ENCODE measurements at regions not wholly inside any gene's neighbourhood (a gene's known extent, or its start where the extent isn't known, plus 50 kb on each side); places are given as distances from the start of the nearest gene placed in this dataset.
"Not testable (repeated sequence)": the region's sequence is repeated elsewhere in the genome, so short reads cannot be mapped to it uniquely, and the experiment has no call there.

DNA sequence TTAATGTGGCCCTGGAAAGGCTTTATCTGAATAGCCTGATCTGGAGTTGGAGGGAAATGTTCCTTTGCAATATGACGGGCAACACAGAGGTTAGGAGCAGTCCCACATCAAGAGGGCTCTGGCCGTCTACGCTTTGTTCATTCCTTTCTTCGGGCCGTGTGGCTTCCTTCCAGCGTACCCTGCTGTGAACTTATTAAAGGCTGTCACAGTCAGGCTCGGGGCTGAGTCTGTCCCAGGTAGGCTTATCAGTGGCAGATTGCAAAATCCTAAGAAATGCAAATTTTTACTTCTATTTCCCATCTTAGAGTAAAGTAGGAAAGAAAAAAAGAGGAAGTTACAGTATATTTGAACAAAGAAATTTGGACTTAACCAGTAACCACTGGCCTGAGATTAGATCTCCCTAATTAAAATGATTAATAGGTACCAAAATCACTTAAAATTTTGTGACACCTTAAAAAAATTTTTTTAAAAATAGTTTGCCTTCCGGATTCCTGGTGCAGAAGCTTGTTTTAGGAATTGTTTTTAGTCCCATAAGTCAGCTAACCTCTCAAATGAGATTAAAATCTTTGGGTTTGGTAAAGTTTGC lies 453.1 kb upstream of the MKI67 start:
- no peaks in the 10 kb centered on the region for H3K79me1 ChIP-seq (replicated peaks; ENCODE audit: low read length, poor library complexity, severe bottlenecking)
- 34% methylated on average over 7 of the region's 8 CpGs for WGBS
- no peak overlapping the region for H3K18ac ChIP-seq (ENCODE audit: low read depth in 1 of 2, low read length in 2 of 2)
- H3K4me3 ChIP-seq (ENCODE audit: insufficient read depth in 1 of 2, low read depth in 1 of 2, low read length in 2 of 2) = no peak overlapping the region
- no peak overlapping the region for H3K9ac ChIP-seq (ENCODE audit: low read length)
- no peaks in the 10 kb centered on the region for H3K4me1 ChIP-seq (ENCODE audit: control insufficient read depth, insufficient read depth, low read depth, low read length)
- H3K9me3 ChIP-seq (ENCODE audit: control insufficient read depth, low read length) = no peaks in the 10 kb centered on the region
- H3K23ac ChIP-seq (ENCODE audit: low read length in 2 of 2) = no peak overlapping the region
- DNase-seq = no peak
- no peak overlapping the region for H3K4me2 ChIP-seq (ENCODE audit: low read length, poor library complexity, severe bottlenecking)
- no peaks in the 10 kb centered on the region for H3K36me3 ChIP-seq (ENCODE audit: control insufficient read depth in 1 of 2, insufficient read depth in 2 of 2, low read depth in 1 of 2, low read length in 2 of 2)
- no peak overlapping the region for H2BK15ac ChIP-seq (ENCODE audit: low read depth, poor library complexity, severe bottlenecking)
- no peak overlapping the region for H2AK5ac ChIP-seq (ENCODE audit: low read length, severe bottlenecking)
- H4K8ac ChIP-seq (ENCODE audit: low read length) = no peak overlapping the region
- no peak overlapping the region for H2BK12ac ChIP-seq (ENCODE audit: low read length in 2 of 2)
- no peak overlapping the region for H2BK120ac ChIP-seq (ENCODE audit: low read depth, low read length)
- no peak overlapping the region for H2BK5ac ChIP-seq (ENCODE audit: low read depth, low read length, poor library complexity, severe bottlenecking)
- no peak overlapping the region for H3K27ac ChIP-seq (ENCODE audit: low read length, poor library complexity, severe bottlenecking)
- no peak overlapping the region for H3K4ac ChIP-seq (ENCODE audit: low read depth in 1 of 2, low read length in 2 of 2)
- no peak overlapping the region for H2AFZ ChIP-seq (ENCODE audit: low read depth, low read length)
- H3K14ac ChIP-seq (ENCODE audit: low read length in 2 of 2) = no peak overlapping the region
- no peaks in the 10 kb centered on the region for H3K27me3 ChIP-seq (ENCODE audit: control insufficient read depth in 1 of 2, insufficient read depth in 1 of 2, low read length in 2 of 2)
- H4K91ac ChIP-seq (ENCODE audit: low read length) = no peak overlapping the region

DNA sequence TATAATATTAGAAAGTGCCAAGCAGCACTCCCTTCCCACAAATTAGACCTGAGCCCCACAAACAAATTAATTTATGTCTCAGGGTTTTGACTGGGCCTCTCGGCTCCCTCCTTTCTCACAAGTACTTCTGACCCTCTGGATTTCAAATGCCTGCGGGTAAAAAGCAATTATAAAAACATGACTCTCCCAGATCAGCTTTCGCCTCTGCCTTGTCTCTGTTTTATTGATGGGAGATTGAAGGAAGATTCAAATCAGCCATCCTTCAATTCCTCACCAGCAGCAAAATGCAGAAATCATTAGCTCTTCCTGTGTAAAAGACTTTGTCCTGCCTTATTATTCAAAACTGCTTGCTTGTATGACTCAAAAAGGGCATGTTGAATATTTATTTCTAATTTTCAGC lies 453.7 kb upstream of the MKI67 start:
- no peak overlapping the region for H3K9ac ChIP-seq (ENCODE audit: low read length)
- H3K4me1 ChIP-seq (ENCODE audit: control insufficient read depth, insufficient read depth, low read depth, low read length) = no peaks in the 10 kb centered on the region
- no peak overlapping the region for H2BK120ac ChIP-seq (ENCODE audit: low read depth, low read length)
- H2BK5ac ChIP-seq (ENCODE audit: low read depth, low read length, poor library complexity, severe bottlenecking) = no peak overlapping the region
- no peak overlapping the region for H2BK15ac ChIP-seq (ENCODE audit: low read depth, poor library complexity, severe bottlenecking)
- no peak overlapping the region for H4K91ac ChIP-seq (ENCODE audit: low read length)
- no peaks in the 10 kb centered on the region for H3K79me1 ChIP-seq (replicated peaks; ENCODE audit: low read length, poor library complexity, severe bottlenecking)
- H4K8ac ChIP-seq (ENCODE audit: low read length) = no peak overlapping the region
- no peak for DNase-seq
- no peak overlapping the region for H3K4me3 ChIP-seq (ENCODE audit: insufficient read depth in 1 of 2, low read depth in 1 of 2, low read length in 2 of 2)
- H3K36me3 ChIP-seq (ENCODE audit: control insufficient read depth in 1 of 2, insufficient read depth in 2 of 2, low read depth in 1 of 2, low read length in 2 of 2) = no peaks in the 10 kb centered on the region
- no peak overlapping the region for H3K27ac ChIP-seq (ENCODE audit: low read length, poor library complexity, severe bottlenecking)
- H3K9me3 ChIP-seq (ENCODE audit: control insufficient read depth, low read length) = no peaks in the 10 kb centered on the region
- no peak overlapping the region for H3K4ac ChIP-seq (ENCODE audit: low read depth in 1 of 2, low read length in 2 of 2)
- H2BK12ac ChIP-seq (ENCODE audit: low read length in 2 of 2) = no peak overlapping the region
- 24% methylated on average over 2 of the region's 3 CpGs for WGBS
- H2AFZ ChIP-seq (ENCODE audit: low read depth, low read length) = no peak overlapping the region
- H3K27me3 ChIP-seq (ENCODE audit: control insufficient read depth in 1 of 2, insufficient read depth in 1 of 2, low read length in 2 of 2) = no peaks in the 10 kb centered on the region
- H3K18ac ChIP-seq (ENCODE audit: low read depth in 1 of 2, low read length in 2 of 2) = no peak overlapping the region
- H3K4me2 ChIP-seq (ENCODE audit: low read length, poor library complexity, severe bottlenecking) = no peak overlapping the region
- no peak overlapping the region for H3K23ac ChIP-seq (ENCODE audit: low read length in 2 of 2)
- H2AK5ac ChIP-seq (ENCODE audit: low read length, severe bottlenecking) = no peak overlapping the region
- no peak overlapping the region for H3K14ac ChIP-seq (ENCODE audit: low read length in 2 of 2)

DNA sequence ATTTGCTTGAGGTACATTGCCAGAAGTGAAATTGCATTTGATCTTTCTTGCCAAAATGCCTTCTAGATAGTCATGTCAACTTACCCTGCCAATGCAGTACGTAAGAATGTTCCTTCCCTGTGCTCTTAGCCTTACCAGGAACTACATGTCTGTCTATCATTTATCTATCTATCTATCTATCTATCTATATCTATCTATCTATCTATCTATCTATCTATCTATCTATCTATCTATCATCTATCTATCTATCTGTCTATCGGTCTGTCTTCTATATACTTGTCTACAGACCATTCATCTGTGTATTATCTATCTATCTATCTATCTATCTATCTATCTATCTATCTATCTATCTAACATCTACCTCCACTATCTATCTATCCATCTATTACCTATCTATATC lies 456.9 kb upstream of the MKI67 start:
- H2BK5ac ChIP-seq (ENCODE audit: low read depth, low read length, poor library complexity, severe bottlenecking); H3K18ac ChIP-seq (ENCODE audit: low read depth in 1 of 2, low read length in 2 of 2); H2BK12ac ChIP-seq (ENCODE audit: low read length in 2 of 2); H2BK120ac ChIP-seq (ENCODE audit: low read depth, low read length); H3K23ac ChIP-seq (ENCODE audit: low read length in 2 of 2); H3K4me1 ChIP-seq (ENCODE audit: control insufficient read depth, insufficient read depth, low read depth, low read length); H3K9ac ChIP-seq (ENCODE audit: low read length); H3K4me2 ChIP-seq (ENCODE audit: low read length, poor library complexity, severe bottlenecking); H3K27me3 ChIP-seq (ENCODE audit: control insufficient read depth in 1 of 2, insufficient read depth in 1 of 2, low read length in 2 of 2); H3K36me3 ChIP-seq (ENCODE audit: control insufficient read depth in 1 of 2, insufficient read depth in 2 of 2, low read depth in 1 of 2, low read length in 2 of 2); H2AFZ ChIP-seq (ENCODE audit: low read depth, low read length); H2BK15ac ChIP-seq (ENCODE audit: low read depth, poor library complexity, severe bottlenecking); H3K4ac ChIP-seq (ENCODE audit: low read depth in 1 of 2, low read length in 2 of 2); H3K79me1 ChIP-seq (replicated peaks; ENCODE audit: low read length, poor library complexity, severe bottlenecking); H3K4me3 ChIP-seq (ENCODE audit: insufficient read depth in 1 of 2, low read depth in 1 of 2, low read length in 2 of 2); H3K27ac ChIP-seq (ENCODE audit: low read length, poor library complexity, severe bottlenecking); H3K14ac ChIP-seq (ENCODE audit: low read length in 2 of 2); H4K8ac ChIP-seq (ENCODE audit: low read length); DNase-seq; H2AK5ac ChIP-seq (ENCODE audit: low read length, severe bottlenecking); H3K9me3 ChIP-seq (ENCODE audit: control insufficient read depth, low read length); H4K91ac ChIP-seq (ENCODE audit: low read length): not testable (repeated sequence)
- WGBS = 89% methylated on average over 2 of the region's 2 CpGs

DNA sequence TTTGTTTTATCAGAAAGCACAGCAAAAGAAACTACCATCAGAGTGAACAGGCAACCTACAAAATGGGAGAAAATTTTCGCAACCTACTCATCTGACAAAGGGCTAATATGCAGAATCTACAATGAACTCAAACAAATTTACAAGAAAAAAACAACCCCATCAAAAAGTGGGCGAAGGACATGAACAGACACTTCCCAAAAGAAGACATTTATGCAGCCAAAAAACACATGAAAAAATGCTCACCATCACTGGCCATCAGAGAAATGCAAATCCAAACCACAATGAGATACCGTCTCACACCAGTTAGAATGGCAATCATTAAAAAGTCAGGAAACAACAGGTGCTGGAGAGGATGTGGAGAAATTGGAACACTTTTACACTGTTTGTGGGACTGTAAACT lies 460.4 kb upstream of the MKI67 start:
- H3K79me1 ChIP-seq (replicated peaks; ENCODE audit: low read length, poor library complexity, severe bottlenecking); H3K14ac ChIP-seq (ENCODE audit: low read length in 2 of 2); H3K18ac ChIP-seq (ENCODE audit: low read depth in 1 of 2, low read length in 2 of 2); H3K27me3 ChIP-seq (ENCODE audit: control insufficient read depth in 1 of 2, insufficient read depth in 1 of 2, low read length in 2 of 2); H3K27ac ChIP-seq (ENCODE audit: low read length, poor library complexity, severe bottlenecking); H4K91ac ChIP-seq (ENCODE audit: low read length); H2BK5ac ChIP-seq (ENCODE audit: low read depth, low read length, poor library complexity, severe bottlenecking); H2BK12ac ChIP-seq (ENCODE audit: low read length in 2 of 2); DNase-seq; H3K36me3 ChIP-seq (ENCODE audit: control insufficient read depth in 1 of 2, insufficient read depth in 2 of 2, low read depth in 1 of 2, low read length in 2 of 2); H2BK15ac ChIP-seq (ENCODE audit: low read depth, poor library complexity, severe bottlenecking); H3K4ac ChIP-seq (ENCODE audit: low read depth in 1 of 2, low read length in 2 of 2); H3K4me2 ChIP-seq (ENCODE audit: low read length, poor library complexity, severe bottlenecking); H2AFZ ChIP-seq (ENCODE audit: low read depth, low read length); H3K4me3 ChIP-seq (ENCODE audit: insufficient read depth in 1 of 2, low read depth in 1 of 2, low read length in 2 of 2); H3K4me1 ChIP-seq (ENCODE audit: control insufficient read depth, insufficient read depth, low read depth, low read length); H3K23ac ChIP-seq (ENCODE audit: low read length in 2 of 2); H3K9ac ChIP-seq (ENCODE audit: low read length); H3K9me3 ChIP-seq (ENCODE audit: control insufficient read depth, low read length); H2BK120ac ChIP-seq (ENCODE audit: low read depth, low read length); H2AK5ac ChIP-seq (ENCODE audit: low read length, severe bottlenecking); H4K8ac ChIP-seq (ENCODE audit: low read length): not testable (repeated sequence)
- no CpG with 5 or more reads among the region's 3 CpGs for WGBS

Data from mesenchymal stem cell (in vitro differentiated cells and primary cell).